Fibroblast of the aortic adventitia (primary cell): ENCODE measurements at regions not wholly inside any gene's neighbourhood (a gene's known extent, or its start where the extent isn't known, plus 50 kb on each side); places are given as distances from the start of the nearest gene placed in this dataset.
A peak's percentile ranks its signal among the peaks of the same experiment; 100 is the strongest.

Source experiments
- DNase-seq: peaks from one replicate; pipeline ENCODE4 v3.0.0-alpha.2; 2010; ENCODE audit warnings: low read depth
- H3K4me3 ChIP-seq: 2 replicates; pipeline ENCODE4 v1.5.1; 2011; ENCODE audit warnings: low read depth, mild to moderate bottlenecking, control low read depth, low read length, moderate library complexity
- TF ChIP-seq, protein P1 (sequence below): IDR thresholded peaks from 2 replicates; pipeline ENCODE4 v1.5.1; 2011; ENCODE audit warnings: mild to moderate bottlenecking, low read length, control low read depth, inconsistent platforms; ENCODE audit not compliant: insufficient read depth

DNA sequence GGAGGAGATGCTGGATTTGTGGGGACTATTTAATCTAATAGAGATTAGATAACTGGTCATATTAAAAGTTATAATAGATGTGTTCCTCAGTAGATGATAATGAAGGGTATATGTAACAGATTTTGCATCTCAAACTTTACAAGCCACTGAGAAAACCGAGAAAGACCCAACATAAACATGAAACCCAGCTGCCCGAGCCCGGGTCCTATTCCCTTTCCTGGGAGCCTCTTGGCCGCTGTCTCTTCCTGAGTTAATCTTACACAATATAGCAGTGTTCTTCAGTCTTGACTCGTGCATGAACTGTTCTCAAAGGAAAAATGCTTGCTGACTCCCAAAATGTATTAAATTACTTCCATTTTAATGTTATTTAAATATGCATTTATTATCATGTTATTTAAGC is 94.5 kb downstream of the COPS8 start:
- TF ChIP-seq, protein P1, sequence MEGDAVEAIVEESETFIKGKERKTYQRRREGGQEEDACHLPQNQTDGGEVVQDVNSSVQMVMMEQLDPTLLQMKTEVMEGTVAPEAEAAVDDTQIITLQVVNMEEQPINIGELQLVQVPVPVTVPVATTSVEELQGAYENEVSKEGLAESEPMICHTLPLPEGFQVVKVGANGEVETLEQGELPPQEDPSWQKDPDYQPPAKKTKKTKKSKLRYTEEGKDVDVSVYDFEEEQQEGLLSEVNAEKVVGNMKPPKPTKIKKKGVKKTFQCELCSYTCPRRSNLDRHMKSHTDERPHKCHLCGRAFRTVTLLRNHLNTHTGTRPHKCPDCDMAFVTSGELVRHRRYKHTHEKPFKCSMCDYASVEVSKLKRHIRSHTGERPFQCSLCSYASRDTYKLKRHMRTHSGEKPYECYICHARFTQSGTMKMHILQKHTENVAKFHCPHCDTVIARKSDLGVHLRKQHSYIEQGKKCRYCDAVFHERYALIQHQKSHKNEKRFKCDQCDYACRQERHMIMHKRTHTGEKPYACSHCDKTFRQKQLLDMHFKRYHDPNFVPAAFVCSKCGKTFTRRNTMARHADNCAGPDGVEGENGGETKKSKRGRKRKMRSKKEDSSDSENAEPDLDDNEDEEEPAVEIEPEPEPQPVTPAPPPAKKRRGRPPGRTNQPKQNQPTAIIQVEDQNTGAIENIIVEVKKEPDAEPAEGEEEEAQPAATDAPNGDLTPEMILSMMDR: no peak
- DNase-seq: no peak

DNA sequence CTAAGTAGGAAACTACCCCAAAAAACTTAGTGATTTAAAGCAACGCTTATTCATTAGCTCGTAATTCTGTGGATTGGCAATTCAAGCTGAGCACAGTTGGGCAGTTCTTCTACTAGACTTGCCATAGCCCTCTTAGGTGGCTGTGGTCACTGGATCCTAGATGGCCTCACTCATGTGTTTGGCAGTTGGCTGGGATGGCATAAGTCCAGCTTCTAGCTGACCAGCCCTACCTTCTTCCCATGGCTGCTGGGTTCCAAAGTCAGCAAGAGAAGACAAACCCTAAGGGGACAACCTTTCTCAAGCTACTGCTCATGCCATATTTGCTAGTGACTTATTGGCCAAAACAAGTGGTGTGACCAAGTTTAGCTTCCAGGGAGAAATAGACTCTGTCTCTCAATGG is 95.3 kb downstream of the COPS8 start:
- DNase-seq: peak; percentile 50
- no peak overlapping the region for H3K4me3 ChIP-seq
- TF ChIP-seq, protein P1: no peak

More for the DNA sequence above, 94.5 kb downstream of the COPS8 start:
- no peak overlapping the region for H3K4me3 ChIP-seq

DNA sequence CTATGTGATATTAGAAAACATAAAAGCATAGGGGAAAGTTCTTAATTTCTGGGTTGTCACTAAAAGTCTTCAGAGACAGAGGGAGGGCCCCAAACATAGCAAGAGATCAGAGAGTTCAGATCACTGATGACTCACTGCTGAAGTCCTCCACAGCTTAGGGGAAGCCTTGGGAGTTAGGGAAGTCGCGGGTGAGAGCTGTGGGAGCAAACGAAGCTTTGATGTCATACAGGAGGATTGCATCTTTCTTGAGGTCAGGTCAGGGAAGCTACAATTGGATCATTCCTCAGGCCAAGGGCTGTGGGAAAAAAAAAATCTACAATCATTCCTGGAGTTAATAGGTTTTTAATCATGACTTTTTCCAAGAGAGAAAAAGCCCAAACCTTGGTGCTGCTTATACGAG is 96.2 kb downstream of the COPS8 start:
- TF ChIP-seq, protein P1: no peak
- no peak overlapping the region for H3K4me3 ChIP-seq
- DNase-seq: peak; percentile 87

DNA sequence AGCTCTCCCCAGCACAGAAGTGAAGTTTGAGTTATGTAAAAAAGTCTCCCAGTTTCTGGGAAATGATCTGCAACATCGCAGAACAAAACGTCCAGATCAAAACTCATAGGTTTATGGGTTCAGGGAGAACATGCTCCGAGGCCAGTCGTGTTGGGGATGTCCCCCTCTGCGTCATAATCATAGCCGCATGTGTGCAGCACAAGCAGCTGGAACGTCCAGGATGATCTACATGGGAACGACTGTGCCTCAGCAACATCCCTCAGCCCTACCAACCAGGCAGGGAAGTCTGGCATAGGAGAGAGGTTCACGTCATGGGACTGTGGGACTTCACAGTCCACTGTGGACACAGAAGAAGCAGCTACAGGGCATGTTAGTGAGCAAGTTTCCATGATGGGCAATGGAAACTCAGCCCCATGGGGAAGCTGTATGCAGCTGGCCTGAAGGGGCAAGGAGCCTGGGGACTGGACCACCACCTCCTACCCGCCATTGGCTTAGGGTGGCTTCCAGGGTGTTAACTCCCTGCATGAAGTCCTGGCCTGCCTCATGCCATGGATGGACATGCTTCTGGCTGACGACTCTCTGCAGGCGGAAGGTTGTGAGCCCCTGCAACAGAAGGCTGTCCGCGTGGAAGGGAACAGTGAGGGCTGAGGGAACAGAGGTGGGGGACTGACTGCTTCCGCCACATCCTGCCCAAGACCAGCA is 96.9 kb downstream of the COPS8 start:
- TF ChIP-seq, protein P1: no peak
- DNase-seq: no peak
- H3K4me3 ChIP-seq: no peak overlapping the region

DNA sequence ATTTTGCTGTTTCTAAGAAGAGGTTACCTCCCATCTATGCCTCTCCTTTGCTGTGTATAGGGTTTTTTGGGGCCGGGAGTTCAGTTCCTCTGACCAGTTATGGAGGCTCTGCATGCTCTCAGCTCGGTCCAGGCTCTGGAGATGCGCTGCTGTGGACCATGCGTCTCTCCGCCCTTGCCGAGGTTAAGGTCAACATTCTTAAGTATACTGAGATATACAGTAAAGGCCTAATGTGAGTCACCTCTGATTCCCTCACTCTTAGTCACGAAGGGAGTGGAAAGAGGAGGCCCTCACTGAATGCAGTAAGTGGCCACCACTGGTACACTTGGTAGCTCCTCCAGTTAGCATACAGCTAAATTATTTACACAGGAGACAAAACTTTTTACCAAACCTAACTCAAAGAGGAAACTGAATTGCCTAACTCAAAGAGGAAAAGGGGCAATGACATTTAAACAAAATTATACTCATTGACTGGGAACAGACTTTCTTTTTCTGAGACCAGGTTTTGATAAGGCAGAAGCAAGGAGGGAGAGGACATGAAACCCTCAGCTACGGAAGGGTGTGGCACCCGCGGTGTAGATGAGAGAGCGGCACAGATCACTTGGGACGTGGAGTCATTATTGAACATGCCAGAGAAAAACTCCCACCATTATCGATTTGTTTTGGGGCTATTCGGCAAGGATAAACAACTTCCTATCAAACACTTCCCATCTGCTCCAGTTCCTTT is 98.7 kb downstream of the COPS8 start:
- H3K4me3 ChIP-seq: no peak overlapping the region
- TF ChIP-seq, protein P1: no peak
- DNase-seq: peak; percentile 81

DNA sequence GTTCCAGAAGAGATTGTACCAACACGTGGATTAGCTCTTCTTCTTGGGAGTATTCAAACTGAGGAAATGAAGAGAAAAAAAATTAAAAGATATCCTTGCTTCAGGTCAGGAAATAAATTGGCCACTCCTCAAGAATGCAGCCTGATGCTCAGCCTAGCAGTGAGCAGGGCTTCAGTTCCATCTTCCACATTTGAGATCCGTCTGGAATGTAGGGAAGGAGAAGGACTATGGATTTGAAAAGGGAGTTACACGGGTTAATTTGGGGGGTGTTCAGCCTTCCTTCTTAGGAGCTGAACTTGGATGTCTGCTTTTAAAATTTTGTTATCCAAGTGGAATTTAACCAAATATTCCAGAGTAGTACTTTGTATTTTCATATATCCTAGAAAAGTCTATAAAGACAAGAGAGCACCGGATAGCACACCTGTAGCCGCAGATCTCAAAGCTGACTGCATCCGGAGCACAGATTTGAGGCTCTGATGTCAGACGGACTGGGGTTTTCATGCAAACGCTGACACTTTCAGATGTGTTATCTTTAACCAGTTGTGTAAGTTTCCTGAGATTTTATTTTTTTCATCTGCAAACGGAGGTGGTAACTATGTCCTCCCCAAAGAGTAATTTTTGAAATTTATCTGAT is 99.3 kb downstream of the COPS8 start:
- H3K4me3 ChIP-seq: no peak overlapping the region
- DNase-seq: peak; percentile 47
- TF ChIP-seq, protein P1: no peak
